Astrocyte (in vitro differentiated cells and primary cell): ENCODE measurements at regions not wholly inside any gene's neighbourhood (a gene's known extent, or its start where the extent isn't known, plus 50 kb on each side); places are given as distances from the start of the nearest gene placed in this dataset.

Experiments used
- CTCF ChIP-seq: IDR thresholded peaks from 2 replicates; pipeline ENCODE4 v1.5.1; 2011; ENCODE audit warnings: low read depth, mild to moderate bottlenecking, inconsistent platforms, low read length, moderate library complexity; ENCODE audit not compliant: insufficient read depth
- EZH2 ChIP-seq: IDR thresholded peaks from 2 replicates; pipeline ENCODE4 v1.6.1; 2012; ENCODE audit warnings: mild to moderate bottlenecking, low read length, inconsistent platforms; ENCODE audit not compliant: insufficient read depth

GRCh38 chrX:97787311-97787710 is 903.6 kb downstream of the RPA4 start:
- TF ChIP-seq CTCF (no peak), EZH2 (no peak)
